A673 (cell line): ENCODE measurements at regions not wholly inside any gene's neighbourhood (a gene's known extent, or its start where the extent isn't known, plus 50 kb on each side); places are given as distances from the start of the nearest gene placed in this dataset.

Source experiments
- EZH2 ChIP-seq: fragments of 200-600 bp; sonication (generic); IDR thresholded peaks from 2 replicates; pipeline ENCODE4 v1.6.1; 2017; ENCODE audit warnings: borderline replicate concordance, low read depth, mild to moderate bottlenecking, mixed read lengths, antibody characterized with exemption, low read length; ENCODE audit not compliant: poor library complexity, severe bottlenecking
- TF ChIP-seq, protein P1 (sequence below): fragments of 300-800, 200-600 bp; sonication (generic); conservative IDR thresholded peaks from 2 replicates; pipeline ENCODE4 v1.5.1; 2017; ENCODE audit warnings: low read depth, mild to moderate bottlenecking, antibody characterized with exemption, low read length, moderate library complexity, mixed read lengths

DNA sequence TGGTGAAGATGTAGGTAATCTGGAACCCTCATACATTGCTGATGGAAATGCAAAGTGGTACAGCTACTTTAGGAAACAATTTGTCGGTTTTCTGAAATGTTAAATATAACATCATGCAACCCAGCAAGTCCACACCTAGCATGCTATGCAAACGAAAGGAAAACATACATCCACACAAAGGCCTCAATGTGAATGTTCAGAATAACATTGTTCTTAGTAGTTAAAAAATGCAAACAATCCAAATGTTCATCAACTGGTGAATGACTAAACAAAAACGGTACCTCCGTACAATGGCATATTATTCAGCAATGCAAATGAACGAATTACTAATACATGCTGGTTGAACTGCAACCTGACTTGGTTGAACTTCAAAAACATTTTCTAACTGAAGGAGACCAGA lies 423.3 kb upstream of the THRB start:
- TF ChIP-seq, protein P1, sequence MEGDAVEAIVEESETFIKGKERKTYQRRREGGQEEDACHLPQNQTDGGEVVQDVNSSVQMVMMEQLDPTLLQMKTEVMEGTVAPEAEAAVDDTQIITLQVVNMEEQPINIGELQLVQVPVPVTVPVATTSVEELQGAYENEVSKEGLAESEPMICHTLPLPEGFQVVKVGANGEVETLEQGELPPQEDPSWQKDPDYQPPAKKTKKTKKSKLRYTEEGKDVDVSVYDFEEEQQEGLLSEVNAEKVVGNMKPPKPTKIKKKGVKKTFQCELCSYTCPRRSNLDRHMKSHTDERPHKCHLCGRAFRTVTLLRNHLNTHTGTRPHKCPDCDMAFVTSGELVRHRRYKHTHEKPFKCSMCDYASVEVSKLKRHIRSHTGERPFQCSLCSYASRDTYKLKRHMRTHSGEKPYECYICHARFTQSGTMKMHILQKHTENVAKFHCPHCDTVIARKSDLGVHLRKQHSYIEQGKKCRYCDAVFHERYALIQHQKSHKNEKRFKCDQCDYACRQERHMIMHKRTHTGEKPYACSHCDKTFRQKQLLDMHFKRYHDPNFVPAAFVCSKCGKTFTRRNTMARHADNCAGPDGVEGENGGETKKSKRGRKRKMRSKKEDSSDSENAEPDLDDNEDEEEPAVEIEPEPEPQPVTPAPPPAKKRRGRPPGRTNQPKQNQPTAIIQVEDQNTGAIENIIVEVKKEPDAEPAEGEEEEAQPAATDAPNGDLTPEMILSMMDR = no peak
- TF ChIP-seq EZH2 = no peak
